ENCODE measurements at regions not wholly inside any gene's neighbourhood (a gene's known extent, or its start where the extent isn't known, plus 50 kb on each side); places are given as distances from the start of the nearest gene placed in this dataset.

DNA sequence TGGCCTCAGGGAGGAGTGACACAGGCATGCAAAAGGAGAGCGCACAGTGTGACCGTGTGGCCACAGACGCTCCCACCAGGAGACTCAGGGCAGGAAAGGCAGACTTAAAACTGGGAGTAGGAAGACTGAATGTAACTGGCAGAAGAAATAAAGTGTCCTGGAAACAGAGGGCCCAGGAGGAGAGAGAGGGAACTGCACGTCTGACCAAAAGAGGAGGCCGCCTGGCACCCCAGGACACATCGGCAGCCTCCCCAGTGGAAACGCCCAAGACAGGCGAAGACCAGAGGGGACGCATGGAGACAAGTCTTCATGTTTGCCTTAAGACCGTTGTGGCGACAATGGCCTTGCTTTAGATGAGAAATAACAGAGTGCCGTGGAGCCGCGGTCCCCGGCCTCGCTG is 163.6 kb upstream of the ALKAL2 start:
- Mint-ChIP-seq H3K36me3 (ENCODE audit: low read depth) (no peaks in the 10 kb centered on the region), H3K4me1 (ENCODE audit: low read depth) (no peaks in the 10 kb centered on the region), H3K27me3 (ENCODE audit: low read depth) (peaks cover 22% of the 10 kb centered on the region), H3K27ac (no peak overlapping the region), H3K9me3 (no peaks in the 10 kb centered on the region), H3K4me3 (no peak overlapping the region)
- intact Hi-C loops (cut with micrococcal nuclease): no loop called here
- DNase-seq: no peak
- CTCF ChIA-PET: no interaction called here

DNA sequence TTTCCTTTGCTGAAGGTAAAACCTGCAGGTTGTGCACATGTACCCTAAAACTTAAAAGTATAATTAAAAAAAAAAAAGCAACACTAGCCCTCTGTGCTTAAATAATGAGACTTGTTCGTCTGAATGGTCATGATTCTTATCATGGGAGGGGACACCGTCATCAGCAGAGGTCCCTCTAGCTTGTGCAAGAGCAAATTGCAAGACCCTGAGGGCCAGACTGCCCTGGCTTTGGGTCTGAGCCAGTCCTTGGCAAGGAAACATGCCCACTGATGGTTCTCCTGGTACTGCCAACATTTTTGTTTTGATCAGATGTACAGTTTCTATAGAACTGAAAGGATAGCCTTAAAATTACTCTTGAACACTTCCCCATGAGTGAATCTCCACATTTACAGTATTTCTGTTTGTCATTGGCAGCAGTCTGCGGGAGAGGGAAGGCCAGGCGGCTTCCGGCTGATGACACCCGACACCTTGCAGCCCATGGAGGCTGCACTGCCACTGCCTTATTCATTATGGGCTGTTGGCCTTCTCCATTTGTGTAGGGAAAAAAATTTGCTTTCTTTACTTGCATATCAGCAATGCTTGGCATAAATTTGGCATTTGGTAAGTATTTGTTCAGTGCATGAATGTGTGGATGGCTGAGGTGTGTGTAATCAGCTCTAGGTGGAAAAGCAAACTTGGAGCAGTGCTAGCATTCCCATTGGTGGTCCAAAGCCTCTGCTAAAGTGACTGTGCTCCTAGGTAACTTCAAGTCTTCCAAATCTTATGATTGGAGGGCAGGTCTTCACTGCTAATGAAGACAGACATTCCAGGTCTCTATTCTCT is 161.6 kb upstream of the ALKAL2 start:
- no peaks in the 10 kb centered on the region for H3K9me3 Mint-ChIP-seq
- CTCF ChIA-PET: no interaction called here
- H3K4me1 Mint-ChIP-seq (ENCODE audit: low read depth): peaks cover 2% of the 10 kb centered on the region
- no peak overlapping the region for H3K27ac Mint-ChIP-seq
- peaks cover 9% of the 10 kb centered on the region for H3K27me3 Mint-ChIP-seq (ENCODE audit: low read depth)
- DNase-seq: no peak
- intact Hi-C loops (cut with micrococcal nuclease): no loop called here
- no peak overlapping the region for H3K4me3 Mint-ChIP-seq
- H3K36me3 Mint-ChIP-seq (ENCODE audit: low read depth): no peaks in the 10 kb centered on the region

DNA sequence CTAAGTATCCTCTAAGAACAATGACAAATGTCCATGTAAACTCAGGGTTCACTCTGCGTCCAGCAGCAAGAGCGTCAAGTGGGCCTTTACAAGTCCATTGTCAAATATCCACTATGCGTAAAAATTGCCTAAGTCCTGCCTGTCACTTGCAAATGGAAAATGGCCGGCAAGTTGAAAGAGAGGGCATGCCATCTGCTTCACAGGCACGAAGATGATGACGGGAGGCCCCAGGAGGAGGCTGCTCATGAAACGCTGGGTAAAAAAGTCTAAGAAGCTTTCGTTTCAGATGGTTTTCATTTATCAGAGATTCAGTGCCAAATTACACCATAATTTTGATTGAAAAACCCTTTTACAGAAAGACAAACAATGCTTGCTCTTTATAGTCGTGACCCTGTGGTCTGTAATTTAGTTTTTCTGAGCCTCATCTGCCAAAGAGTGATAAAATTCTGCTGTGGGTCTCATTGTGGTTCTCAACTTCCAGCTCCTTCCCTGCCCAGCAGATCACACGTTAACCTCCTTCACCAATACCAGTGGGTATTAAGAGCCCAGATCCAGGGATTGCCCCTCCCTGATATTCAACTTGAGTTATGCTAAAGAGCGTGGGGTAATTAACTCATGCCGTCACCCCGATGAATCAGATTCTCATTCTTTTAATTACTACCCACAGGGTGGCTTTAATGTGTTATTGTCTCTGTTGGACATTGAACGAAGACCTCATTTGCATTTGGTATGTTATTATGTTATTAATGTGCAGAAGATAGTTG is 160.2 kb upstream of the ALKAL2 start:
- H3K36me3 Mint-ChIP-seq (ENCODE audit: low read depth): no peaks in the 10 kb centered on the region
- no peaks in the 10 kb centered on the region for H3K9me3 Mint-ChIP-seq
- H3K27me3 Mint-ChIP-seq (ENCODE audit: low read depth): peaks cover 4% of the 10 kb centered on the region
- H3K27ac Mint-ChIP-seq: no peak overlapping the region
- H3K4me1 Mint-ChIP-seq (ENCODE audit: low read depth): peaks cover 2% of the 10 kb centered on the region
- CTCF ChIA-PET: no interaction called here
- no peak for DNase-seq
- intact Hi-C loops (cut with micrococcal nuclease): no loop called here
- no peak overlapping the region for H3K4me3 Mint-ChIP-seq

DNA sequence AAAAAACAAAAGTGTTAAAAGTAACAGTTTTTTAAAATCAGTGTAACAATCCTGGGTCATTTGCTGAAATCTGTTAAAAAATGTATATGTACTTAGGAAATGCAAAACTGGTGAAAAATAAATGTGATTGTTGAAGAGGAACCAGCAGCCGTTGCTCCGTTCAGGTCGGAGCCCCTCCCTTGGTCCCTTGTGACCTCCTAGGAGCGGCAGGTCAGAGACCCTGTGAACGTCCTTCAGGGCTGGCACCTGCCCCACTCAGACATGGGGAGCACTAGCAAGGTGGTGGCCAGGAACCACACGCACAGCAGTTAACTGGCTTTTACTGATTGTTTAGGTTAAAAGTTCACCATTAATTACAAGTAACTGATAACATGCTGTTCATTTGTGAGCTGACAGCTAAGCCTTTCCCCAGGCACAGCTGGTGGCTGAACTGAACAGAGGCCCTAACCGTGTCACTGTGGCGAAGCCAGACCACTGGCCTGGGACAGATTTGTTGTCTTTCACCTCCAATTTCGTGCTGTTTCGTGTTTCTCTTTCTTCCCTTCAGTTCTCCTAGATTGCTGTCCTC is 159.2 kb upstream of the ALKAL2 start:
- intact Hi-C loops (cut with micrococcal nuclease): no loop called here
- Mint-ChIP-seq H3K4me3 (no peak overlapping the region), H3K27me3 (ENCODE audit: low read depth) (peaks cover 4% of the 10 kb centered on the region), H3K9me3 (no peaks in the 10 kb centered on the region), H3K27ac (no peak overlapping the region), H3K4me1 (ENCODE audit: low read depth) (peaks cover 2% of the 10 kb centered on the region), H3K36me3 (ENCODE audit: low read depth) (no peaks in the 10 kb centered on the region)
- DNase-seq: no peak
- CTCF ChIA-PET: no interaction called here

DNA sequence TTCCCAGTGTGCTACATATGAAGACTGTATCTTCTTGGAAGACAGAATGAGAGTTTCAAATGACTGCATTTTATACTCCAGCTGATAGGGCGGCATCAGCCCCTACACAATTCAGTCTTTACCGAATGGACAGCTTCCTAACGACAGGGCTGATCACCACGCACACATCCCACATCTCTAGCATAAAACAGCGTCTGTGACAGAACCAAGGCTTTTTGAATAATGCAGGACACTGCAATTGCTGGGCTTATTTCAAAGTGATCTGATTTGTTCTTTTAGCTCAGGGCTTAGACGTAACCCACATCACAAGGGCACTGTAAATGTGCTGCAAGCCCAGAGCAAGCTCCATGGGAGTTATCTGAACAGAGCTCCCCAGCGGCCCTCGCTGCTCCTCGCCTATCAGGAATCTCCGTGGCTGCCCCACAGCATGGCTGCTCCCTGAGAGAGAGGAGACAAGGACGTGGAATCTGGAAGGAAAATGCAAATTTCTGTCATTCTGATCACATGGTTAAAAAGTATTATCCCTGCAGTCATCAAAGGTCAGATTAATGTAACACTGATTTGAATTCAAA is 158.5 kb upstream of the ALKAL2 start:
- no peaks in the 10 kb centered on the region for H3K36me3 Mint-ChIP-seq (ENCODE audit: low read depth)
- H3K4me3 Mint-ChIP-seq: no peak overlapping the region
- DNase-seq: no peak
- H3K27ac Mint-ChIP-seq: no peak overlapping the region
- H3K9me3 Mint-ChIP-seq: no peaks in the 10 kb centered on the region
- peaks cover 2% of the 10 kb centered on the region for H3K4me1 Mint-ChIP-seq (ENCODE audit: low read depth)
- intact Hi-C loops (cut with micrococcal nuclease): no loop called here
- H3K27me3 Mint-ChIP-seq (ENCODE audit: low read depth): peaks cover under 1% of the 10 kb centered on the region
- CTCF ChIA-PET: no interaction called here

DNA sequence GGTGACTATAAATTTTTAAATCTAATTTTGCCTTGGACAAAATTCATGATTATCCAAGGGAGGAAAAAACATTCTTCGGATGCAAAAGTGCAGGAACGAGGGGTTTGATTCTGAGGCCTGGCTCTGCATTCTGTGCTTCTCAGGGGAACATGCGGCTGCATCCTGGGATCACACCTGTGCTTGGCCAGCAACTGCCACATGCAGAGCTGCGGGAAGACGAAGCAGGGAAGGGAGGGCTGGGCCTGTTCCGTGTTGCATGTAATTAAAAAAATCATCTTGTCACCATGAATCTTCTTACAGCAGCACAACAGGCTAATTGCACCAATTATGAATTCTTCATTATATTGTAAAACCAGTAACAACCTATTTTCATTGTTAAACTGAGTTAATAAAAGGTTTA is 158.0 kb upstream of the ALKAL2 start:
- Mint-ChIP-seq H3K27ac (no peak overlapping the region), H3K27me3 (ENCODE audit: low read depth) (no peaks in the 10 kb centered on the region), H3K9me3 (no peaks in the 10 kb centered on the region), H3K4me3 (no peak overlapping the region), H3K36me3 (ENCODE audit: low read depth) (no peaks in the 10 kb centered on the region), H3K4me1 (ENCODE audit: low read depth) (peaks cover 2% of the 10 kb centered on the region)
- DNase-seq: no peak
- CTCF ChIA-PET: no interaction called here
- intact Hi-C loops (cut with micrococcal nuclease): no loop called here

DNA sequence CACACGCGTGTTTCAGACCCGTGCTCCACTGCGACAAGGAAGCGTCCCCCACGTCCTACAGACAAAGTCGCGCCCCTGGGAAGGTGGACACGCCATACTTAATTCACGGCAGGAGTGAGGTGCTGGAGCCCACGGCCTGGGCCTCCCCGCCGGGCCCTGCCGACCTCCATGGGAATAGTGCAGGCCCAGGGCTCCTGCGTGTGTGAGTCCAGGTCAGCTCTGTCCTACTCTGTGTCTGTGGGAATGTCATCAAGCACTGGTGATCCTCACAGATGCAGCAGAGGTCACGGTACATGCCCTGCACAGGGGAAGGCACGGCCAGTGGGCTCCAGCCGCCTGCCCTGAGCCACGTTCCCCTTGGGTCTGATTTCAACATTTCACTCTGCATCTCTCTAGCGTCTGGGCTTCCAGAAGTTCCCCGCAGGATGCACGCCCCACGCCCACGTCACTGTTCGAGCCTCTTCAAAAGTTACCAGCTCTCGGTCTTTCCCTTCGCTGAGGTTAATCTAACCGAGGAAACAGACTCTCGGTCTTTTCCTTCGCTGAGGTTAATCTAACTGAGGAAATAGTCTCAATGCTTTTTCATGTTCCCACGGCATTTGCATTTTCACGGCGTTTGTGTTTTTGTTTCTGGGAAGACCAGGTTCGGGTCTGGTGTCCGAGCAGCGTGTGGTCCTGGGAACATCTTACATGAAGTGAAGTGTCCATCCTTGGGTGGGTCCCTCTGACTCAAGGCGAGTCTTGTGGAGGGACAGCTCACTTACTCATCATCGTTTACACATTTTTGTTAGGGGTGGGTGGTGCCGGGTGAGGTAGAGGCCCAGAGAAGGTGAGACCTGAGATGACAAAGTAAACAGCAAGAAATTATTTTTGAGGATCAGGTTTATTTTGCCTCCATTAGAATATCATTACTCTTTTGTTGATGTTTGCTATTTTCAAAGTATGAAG is 157.3 kb upstream of the ALKAL2 start:
- H3K9me3 Mint-ChIP-seq: no peaks in the 10 kb centered on the region
- no peak overlapping the region for H3K4me3 Mint-ChIP-seq
- CTCF ChIA-PET: no interaction called here
- H3K4me1 Mint-ChIP-seq (ENCODE audit: low read depth): peaks cover 2% of the 10 kb centered on the region
- no peaks in the 10 kb centered on the region for H3K36me3 Mint-ChIP-seq (ENCODE audit: low read depth)
- intact Hi-C loops (cut with micrococcal nuclease): no loop called here
- no peak overlapping the region for H3K27ac Mint-ChIP-seq
- no peaks in the 10 kb centered on the region for H3K27me3 Mint-ChIP-seq (ENCODE audit: low read depth)
- no peak for DNase-seq

DNA sequence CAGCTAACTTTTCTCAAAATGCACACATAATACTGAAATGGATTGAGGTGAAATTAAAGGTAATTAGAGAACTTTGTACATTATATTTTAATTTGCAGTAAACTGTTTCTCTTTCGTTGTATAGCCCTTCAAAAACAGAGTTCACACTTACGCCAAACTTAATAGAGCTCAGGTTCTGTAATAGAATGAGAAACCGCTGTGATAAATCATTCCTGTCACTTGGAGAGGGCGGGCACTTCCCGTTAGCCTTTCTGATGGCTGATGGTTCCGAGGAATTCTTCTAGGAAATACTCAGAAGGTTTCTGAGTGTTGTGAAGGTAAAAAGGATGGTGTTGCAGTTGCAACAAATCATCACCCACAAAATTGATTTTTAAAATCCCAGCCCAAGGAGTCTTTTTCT is 155.8 kb upstream of the ALKAL2 start:
- Mint-ChIP-seq H3K36me3 (ENCODE audit: low read depth) (no peaks in the 10 kb centered on the region), H3K9me3 (no peaks in the 10 kb centered on the region), H3K27ac (no peak overlapping the region), H3K4me1 (ENCODE audit: low read depth) (peaks cover 2% of the 10 kb centered on the region), H3K4me3 (no peak overlapping the region), H3K27me3 (ENCODE audit: low read depth) (no peaks in the 10 kb centered on the region)
- CTCF ChIA-PET: interaction anchor here (0.8 kb wide), 1 partner anchor 57 kb away, joined by 3 read pairs; no protein-coding TSS in a partner anchor
- no peak for DNase-seq
- intact Hi-C loops (cut with micrococcal nuclease): no loop called here

DNA sequence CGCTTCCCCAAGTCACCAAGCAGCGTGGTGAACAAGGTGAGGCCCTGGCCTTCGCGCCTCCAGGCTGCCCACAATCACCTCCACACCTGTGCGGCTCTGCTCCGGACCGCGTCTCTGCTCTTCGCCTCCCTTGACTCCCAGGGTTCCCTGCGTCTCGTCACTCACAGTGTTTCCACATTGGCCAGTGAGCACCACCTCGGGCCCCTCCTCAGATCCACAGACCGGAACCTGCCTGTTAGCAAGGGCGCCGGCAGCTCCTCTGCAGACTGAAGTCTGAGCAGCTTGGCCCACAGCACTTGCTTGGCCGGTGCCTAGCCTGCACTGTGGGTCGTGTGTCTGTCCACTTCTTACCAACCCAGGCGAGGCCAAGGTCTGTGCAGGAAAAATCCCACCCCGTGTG is 155.3 kb upstream of the ALKAL2 start:
- intact Hi-C loops (cut with micrococcal nuclease): no loop called here
- no peak overlapping the region for H3K4me3 Mint-ChIP-seq
- H3K9me3 Mint-ChIP-seq: no peaks in the 10 kb centered on the region
- H3K4me1 Mint-ChIP-seq (ENCODE audit: low read depth): peaks cover 6% of the 10 kb centered on the region
- H3K27ac Mint-ChIP-seq: no peak overlapping the region
- DNase-seq: no peak
- no peaks in the 10 kb centered on the region for H3K27me3 Mint-ChIP-seq (ENCODE audit: low read depth)
- no peaks in the 10 kb centered on the region for H3K36me3 Mint-ChIP-seq (ENCODE audit: low read depth)
- CTCF ChIA-PET: interaction anchor here (0.8 kb wide), 1 partner anchor 58 kb away, joined by 3 read pairs; no protein-coding TSS in a partner anchor

DNA sequence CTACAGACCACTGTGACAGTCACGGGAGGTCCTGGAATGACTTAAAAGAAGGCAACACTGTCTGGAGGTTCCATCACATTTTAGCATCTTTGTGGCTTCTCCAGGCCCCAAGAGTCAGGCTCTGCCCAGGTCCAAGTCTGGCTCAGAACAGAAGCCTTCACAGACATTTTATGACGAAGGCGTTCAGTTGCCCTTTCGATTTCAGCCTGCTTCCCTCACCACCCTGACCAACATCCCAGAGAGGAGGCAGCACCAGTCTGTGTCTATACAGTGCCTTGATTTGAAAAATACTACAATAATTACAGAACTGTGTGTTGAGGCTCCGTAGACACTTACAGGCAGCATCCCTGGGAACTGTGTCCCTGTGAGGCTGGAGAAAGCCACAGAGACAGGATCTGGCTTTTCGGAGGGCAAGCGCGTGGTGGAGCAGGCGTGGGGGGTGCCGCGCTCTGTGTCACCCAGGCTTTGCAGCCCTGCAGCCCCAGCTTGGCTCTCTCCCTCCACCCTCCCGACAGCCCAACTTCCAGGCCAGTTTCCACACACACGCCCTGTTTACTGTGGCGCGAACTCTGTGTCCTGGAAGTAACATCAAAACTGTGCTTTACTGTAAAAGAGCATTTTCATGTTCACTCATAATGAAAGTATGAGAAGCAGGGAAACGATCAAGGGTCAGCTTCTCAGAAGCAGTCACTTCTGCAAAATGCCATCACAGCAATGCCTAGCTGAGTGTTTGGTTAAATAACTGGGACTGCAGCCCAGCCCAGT is 153.5 kb upstream of the ALKAL2 start:
- intact Hi-C loops (cut with micrococcal nuclease): no loop called here
- peaks cover 8% of the 10 kb centered on the region for H3K4me1 Mint-ChIP-seq (ENCODE audit: low read depth)
- no peaks in the 10 kb centered on the region for H3K27me3 Mint-ChIP-seq (ENCODE audit: low read depth)
- H3K36me3 Mint-ChIP-seq (ENCODE audit: low read depth): no peaks in the 10 kb centered on the region
- no peaks in the 10 kb centered on the region for H3K9me3 Mint-ChIP-seq
- no peak overlapping the region for H3K4me3 Mint-ChIP-seq
- no peak overlapping the region for H3K27ac Mint-ChIP-seq
- no peak for DNase-seq
- CTCF ChIA-PET: no interaction called here

DNA sequence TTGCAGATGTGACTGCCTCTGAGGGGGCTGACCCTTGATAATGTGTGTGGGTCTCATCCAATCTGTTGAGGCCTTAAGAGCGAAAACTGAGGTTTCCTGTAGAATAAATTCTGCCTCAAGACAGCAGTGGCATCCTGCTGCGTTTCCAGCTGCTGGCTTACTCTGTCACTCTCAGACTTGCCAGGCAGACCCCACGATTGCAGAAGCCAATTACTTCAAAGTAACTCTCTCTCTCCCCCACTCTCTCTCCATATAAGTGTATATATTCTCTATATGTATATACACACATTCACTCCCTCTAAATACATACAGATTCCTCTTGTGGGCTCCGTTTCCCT is 152.5 kb upstream of the ALKAL2 start:
- H3K36me3 Mint-ChIP-seq (ENCODE audit: low read depth): no peaks in the 10 kb centered on the region
- CTCF ChIA-PET: no interaction called here
- no peak for DNase-seq
- no peaks in the 10 kb centered on the region for H3K9me3 Mint-ChIP-seq
- H3K27ac Mint-ChIP-seq: no peak overlapping the region
- H3K4me1 Mint-ChIP-seq (ENCODE audit: low read depth): peaks cover 8% of the 10 kb centered on the region
- no peak overlapping the region for H3K4me3 Mint-ChIP-seq
- intact Hi-C loops (cut with micrococcal nuclease): no loop called here
- no peaks in the 10 kb centered on the region for H3K27me3 Mint-ChIP-seq (ENCODE audit: low read depth)

Measured in activated naive CD4-positive, alpha-beta T cell treated with anti-CD3 and anti-CD28 coated beads for 36 hours (primary cell).